Cerebellar cortex (tissue), 1 donor: ENCODE measurements at regions not wholly inside any gene's neighbourhood (a gene's known extent, or its start where the extent isn't known, plus 50 kb on each side); places are given as distances from the start of the nearest gene placed in this dataset.
"Not testable (repeated sequence)": the region's sequence is repeated elsewhere in the genome, so short reads cannot be mapped to it uniquely, and the experiment has no call there.

ENCODE experiments used
- DNase-seq: peaks from one replicate; pipeline ENCODE4 v3.0.0-alpha.2; 2015; ENCODE audit warnings: low spot score

DNA sequence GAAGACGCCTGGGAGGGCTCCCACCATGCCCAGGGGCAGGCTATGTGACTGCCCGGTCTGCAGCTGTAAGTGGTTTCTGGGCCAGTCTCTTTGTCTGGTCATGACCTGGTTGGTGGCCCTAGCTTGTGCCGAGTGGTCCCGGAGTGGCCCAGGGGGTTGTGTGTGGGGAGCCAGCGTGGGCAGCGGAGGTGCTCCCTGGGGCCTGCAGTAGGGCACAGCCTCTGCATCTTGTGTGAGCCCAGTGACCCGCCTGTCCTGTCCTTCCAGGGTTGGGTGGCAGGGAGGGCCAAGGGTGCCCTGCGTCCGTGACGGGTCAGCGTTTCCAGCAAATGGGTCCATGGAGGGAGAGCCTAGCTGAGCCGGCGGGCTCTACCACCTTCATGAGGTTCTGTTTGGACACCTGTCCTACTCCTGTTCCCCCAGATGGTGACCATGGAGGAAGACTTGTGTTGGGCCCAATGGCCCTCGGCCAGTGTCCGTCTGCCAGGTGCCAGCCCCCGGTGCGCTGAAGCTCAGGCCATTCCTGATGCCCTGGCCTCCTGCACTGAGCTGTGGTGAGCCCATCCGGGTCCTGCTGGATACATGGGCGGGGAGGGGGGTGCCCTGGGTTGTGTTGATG, 215.4 kb downstream of the SNRPN start:
- DNase-seq: no peak

DNA sequence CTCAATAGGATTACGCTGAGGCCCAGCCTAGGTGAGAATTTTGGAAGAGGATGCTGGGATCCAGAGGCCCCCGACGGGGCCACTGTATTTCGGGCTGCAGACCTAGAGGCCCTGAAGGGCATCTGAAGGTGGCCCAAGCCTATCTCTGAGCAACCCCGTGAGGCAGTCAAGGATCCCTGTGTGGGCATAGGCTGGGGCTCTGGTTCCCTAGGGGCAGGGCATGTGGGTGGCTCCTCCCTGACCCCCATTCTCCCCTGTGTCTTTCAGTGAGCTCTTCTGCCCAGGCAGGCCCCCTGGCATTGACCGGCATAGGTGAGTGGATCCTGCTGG, 216.0 kb downstream of the SNRPN start:
- no peak for DNase-seq

DNA sequence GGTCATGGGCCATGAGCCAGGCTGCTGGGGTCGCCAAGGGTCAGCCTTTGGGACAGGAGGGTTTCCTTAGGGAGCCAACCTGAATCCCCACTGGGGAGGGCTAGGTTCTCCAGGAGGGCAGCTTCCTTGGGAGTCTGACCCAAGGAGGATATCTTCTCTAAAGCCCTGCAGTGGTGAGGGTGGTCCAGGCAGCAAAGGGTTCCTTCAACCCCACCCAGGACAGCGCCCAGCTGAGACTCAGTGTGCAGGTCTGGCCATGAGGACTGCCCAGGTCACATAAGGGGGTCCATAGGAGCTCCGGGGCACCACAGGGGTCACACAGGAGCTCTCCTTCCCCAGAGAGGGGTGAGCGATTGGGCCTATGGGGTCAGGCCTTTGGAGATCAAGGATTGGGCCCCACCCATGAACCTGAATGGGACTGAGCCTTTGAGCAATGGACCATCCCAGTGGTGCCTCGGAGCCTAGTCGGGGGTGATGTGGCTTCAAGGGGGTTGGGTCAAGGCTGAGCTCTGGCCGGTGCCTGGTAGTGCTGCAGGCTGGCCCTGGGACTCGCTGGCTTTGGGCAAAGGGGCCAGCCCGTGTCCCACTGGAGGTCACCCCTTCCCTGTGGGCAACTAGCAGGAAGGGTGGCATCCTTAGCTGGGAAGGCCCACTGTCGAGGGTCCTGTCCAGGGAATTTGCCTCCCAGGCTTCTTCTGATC, 216.5 kb downstream of the SNRPN start:
- no peak for DNase-seq

DNA sequence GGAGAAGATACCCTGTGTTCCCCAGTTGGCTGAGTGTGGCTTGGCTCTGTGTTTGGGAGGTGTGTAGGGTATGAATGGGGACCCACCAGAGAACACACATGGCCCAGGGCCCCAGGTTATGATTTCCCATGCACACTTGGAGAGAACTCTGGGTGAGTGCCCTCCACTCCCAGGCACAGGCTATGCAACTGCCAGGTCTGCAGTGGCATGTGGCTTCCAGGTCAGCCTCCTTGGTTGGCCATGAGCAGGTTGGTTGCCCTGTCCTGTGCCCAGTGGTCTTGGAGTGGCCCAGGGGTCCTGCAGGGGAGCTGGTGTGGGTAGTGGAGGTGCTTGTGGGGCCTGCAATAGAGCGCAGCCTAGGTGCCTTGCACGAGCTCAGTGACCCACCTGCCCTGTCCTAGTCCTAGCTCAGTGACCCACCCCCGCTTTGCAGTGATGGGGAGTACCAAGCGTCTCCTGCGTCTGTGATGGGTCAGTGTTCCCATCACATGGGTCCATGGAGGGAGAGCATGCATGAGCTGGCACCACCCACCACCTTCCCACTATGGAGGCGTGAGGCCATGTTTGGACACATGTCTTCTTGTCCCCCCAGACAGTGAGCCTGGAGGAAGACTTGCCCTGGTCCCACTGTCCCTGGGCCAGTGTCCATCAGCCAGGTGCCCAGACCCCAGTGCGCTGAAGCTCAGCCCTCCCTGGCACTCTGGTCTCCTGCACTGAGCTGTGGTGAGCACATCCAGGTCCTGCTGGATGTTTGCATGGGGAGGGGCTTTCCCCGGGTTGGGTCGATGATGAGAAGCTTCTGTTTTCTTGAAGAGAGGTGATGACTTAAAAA, 217.3 kb downstream of the SNRPN start:
- no peak for DNase-seq

DNA sequence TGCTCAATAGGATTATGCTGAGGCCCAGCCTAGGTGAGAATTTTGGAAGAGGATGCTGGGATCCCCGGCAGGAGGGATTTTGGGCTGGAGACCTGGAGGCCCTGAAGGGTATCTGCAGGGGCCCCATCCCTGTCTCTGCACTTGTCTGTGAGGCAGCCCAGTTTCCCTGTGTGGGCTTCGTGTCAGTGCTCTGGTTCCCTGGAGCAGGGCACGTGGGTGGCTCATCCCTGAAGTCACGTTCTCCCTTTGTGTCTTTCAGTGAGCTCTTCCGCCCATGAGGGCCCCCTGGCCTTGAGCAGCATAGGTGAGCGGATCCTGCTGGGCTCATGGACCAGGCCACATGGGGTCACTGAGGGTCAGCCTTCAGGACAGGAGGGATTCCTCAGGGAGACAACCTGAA, 217.9 kb downstream of the SNRPN start:
- DNase-seq: no peak

DNA sequence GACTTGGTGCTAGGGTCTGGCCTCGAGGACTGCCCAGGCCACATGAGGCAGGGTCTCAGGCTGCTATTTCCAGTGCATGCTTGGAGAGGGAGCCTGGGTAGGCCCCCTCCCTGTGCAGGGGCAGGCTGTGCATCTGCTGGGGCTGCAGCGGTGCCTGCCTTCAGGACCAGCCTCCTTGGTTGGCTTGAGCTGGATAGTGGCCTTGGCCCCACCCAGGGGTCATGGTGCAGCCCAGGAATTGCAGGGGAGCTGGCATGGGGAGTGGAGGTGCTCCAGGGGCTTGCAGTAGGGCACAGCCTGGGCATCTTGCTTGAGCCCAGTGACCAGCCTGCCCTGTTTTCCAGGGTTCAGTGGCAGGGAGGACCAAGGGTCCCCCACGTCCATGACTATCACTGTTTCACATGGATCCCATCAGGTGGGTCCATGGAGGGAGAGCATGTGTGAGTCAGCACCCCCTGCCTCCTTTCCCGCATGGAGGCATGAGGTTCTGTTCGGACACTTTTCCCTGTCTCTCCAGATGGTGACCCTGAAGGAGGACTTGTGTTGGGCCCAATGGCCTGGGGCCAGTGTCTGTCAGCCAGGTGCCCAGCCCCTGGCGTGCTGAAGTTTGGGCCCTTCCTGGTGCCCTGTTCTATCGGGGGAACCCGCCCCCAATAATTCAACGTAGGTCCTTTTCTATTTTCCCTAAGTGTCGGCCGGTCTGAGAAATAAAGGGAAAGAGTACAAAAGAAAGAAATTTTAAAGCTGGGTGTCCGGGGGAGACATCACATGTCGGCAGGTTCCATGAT, 218.6 kb downstream of the SNRPN start:
- no peak for DNase-seq

DNA sequence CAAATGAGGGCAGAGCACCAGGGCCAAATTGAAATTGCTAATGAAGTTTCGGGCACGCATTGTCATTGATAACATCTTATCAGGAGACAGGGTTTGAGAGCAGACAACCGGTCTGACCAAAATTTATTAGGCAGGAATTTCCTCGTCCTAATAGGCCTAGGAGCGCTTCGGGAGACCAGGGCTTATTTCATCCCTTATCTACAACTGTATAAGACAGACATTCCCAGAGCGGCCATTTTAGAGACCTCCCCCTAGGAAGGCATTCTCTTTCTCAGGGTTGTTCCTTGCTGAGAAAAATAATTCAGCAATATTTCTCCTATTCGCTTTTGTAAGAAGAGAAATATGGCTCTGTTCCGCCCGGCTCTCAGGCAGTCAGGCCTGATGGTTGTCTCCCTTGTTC, 219.4 kb downstream of the SNRPN start:
- DNase-seq: not testable (repeated sequence)

DNA sequence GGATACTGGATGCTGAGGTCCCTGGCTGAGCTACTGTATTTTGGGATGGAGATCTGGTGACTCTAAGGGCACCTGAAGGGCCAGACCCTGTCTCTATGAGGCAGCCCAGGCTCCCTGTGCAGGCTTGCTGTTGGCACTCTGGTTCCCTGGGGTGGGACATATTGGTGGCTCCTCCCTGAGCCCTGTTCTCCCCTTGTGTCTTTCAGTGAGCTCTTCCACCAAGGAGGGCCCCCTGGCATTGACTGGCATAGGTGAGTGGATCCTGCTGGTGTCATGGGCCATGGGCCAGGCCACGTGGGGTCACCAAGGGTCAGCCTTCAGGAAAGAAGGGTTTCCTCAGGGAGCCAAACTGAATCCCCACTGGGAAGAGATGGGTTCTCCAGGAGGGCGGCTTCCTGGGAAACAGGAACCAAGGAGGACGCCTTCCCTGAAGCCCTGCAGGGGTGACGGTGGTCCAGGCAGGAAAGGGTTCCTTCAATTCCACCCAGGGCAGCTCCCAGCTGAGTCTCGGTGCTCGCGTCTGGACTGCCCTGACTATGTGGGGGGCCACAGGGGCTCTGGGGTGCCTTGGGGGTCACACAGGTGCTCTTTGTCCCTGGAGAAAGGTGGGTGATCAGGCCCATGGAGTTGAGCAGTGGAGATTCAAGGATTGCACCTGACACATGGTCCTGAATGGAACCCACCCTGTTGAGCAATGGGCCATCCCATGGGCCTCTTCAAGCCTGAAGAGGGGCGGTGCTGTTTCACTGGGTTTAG, 220.4 kb downstream of the SNRPN start:
- no peak for DNase-seq

DNA sequence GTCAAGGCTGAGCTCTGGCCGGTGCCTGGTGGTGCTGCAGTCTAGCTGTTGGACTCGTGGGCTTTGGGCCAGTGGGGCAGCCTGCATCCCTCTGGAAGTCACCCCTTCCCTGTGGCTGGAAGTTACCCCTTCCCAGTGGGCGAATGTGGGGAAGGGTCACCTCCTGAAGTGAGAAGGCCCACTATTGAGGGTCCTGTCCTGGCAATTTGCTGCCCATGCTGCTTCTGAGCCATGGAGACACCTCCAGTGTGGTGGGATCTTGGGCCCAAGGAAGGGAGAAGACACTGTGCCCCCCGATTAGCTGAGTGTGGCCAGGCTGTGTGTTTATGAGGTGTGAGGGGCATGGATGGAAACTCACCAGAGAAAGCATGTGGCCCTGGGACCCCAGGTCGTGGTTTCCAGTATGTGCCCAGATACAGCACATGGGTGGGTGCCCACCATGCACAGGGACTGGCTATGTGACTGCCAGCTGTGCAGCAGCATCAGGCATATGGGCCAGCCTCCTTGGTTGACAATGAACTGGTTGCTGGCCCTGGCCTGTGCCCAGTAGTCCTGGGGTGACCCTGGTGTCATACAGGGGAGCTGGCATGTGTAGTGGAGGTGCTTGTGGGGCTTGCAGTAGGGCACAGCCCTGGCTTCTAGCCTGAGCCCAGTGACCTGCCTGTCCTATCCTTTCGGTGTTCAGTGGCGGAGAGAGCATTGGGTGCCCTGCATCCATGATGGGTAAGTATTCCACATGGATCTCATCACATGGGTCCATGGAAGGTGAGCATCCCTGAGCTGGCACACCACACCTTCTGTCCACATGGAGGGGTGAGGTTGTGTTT, 221.2 kb downstream of the SNRPN start:
- DNase-seq: no peak

DNA sequence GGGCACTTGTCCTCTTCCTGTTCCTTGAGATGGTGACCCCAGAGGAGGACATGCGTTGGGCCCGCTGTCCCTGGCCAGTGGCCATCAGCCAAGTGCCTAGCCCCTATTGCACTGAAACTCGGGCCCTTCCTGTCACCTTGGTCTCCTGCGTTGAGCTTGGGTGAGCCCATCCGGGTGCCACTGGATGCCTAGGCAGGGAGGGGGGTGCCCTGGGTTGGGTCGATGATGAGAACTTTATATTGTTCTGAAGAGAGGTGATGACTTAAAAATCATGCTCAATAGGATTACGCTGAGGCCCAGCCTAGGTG, 221.8 kb downstream of the SNRPN start:
- no peak for DNase-seq

DNA sequence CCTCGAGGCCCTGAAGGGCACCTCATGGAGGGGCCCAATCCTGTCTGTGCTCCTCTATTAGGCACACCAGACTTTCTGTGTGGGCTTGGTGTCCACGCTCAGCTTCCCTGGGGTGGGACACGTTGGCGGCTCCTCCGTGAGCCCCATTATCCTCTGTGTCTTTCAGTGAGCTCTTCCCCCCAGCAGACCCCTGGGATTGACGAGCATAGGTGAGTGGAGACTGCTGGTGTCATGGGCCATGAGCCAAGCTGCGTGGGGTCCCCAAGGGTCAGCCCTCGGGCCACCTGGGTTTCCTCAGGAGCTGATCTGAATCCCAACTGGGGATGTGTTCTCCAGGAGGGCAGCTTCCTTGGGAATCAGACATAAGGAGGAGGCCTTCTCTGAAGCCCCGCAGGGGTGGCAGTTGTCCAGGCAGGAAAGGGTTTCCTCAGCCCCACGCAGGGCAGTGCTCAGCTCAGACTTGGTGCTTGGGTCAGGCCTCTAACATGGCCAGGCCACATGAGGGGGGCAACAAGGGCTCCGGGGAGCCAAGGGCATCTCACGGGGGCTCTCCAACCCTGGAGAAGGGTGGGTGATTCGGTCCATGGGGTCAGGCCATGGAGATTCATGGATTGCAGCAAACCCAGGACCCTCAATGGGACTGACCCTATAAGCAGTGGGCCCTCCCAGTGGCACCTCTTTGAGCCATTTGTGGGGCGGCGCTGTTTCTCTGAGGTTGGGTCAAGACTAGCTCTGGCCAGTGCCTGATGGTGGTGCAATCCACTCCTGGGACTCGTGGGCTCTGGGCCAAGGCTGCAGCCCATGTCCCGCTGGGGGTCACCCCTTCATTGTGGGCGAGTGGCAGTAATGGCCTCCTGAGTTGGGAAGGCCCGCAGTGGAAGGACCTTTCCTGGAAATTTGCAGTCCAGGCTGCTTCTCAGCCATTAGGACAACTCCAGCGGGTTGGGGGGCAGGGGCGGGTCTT, 222.5 kb downstream of the SNRPN start:
- no peak for DNase-seq

DNA sequence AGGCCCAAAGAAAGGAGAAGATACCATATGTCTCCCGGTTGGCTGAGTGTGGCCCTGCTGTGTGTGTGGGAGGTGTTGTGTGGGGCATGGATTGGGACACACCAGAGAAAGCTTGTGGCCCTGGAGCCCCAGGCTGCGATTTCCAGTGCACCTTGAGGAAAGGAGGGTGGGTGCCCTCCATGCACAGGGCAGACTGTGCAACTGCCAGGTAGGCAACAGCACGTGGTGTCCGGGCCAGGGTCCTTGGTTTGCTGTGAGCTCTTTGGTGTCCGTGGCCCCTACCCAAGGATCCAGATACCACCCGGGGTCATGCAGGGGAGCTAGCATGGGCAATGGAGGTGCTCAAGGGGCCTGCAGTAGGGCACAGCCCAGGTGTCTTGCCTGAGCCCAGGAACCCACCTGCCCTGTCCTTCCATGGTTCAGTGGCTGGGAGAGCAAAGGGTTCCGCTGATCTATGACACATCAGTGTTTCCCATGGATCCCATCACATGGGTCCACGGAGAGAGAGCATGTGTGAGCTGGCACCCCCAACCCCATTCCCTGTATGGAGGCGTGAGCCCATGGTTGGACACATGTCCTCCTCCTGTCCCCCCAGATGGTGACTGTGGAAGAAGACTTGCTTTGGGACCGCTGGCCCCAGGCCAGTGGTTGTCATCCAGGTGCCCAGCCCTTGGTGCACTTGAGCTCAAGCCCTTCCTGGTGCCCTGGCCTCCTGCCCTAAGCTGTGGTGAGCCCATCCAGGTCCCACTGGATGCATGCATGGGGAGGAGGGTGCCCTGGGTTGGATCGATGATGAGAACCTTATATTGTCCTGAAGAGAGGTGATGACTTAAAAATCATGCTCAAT, 223.4 kb downstream of the SNRPN start:
- no peak for DNase-seq

DNA sequence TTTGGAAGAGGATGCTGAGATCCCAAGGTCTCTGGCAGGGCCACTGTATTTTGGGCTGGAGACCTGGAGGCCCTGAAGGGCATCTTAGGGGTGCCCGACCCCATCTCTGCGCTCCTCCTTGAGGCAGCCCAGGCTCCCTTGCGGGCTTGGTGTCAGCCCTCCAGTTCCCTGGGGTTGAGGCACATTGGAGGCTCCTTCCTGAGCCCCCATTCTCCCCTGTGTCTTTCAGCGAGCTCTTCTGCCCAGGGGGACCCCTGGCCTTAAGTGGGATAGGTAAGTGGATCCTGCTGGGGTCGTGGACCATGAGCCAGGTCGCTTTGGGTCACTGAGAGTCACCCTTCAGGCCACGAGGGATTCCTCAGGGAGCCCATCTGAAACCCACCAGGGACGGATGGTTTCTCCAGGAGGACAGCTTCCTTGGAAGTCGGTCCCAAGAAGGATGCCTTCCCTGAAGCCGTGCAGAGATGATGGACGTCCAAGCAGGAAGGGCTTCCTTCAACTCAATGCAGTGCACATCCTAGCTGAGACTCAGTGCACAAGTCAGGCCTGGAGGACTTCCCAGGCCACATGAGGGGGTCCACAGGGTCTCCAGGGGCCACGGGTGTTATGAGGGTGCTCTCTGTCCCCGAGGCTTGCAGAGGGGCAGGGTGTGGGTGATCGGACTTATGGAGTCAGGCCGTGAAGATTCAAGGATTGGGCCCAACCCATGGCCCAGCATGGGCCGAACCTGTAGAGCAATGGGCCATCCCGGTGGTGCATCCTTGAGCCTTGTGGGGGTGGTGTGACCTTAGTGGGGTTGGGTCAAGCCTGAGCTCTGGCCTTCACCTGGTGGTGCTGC, 224.3 kb downstream of the SNRPN start:
- no peak for DNase-seq

DNA sequence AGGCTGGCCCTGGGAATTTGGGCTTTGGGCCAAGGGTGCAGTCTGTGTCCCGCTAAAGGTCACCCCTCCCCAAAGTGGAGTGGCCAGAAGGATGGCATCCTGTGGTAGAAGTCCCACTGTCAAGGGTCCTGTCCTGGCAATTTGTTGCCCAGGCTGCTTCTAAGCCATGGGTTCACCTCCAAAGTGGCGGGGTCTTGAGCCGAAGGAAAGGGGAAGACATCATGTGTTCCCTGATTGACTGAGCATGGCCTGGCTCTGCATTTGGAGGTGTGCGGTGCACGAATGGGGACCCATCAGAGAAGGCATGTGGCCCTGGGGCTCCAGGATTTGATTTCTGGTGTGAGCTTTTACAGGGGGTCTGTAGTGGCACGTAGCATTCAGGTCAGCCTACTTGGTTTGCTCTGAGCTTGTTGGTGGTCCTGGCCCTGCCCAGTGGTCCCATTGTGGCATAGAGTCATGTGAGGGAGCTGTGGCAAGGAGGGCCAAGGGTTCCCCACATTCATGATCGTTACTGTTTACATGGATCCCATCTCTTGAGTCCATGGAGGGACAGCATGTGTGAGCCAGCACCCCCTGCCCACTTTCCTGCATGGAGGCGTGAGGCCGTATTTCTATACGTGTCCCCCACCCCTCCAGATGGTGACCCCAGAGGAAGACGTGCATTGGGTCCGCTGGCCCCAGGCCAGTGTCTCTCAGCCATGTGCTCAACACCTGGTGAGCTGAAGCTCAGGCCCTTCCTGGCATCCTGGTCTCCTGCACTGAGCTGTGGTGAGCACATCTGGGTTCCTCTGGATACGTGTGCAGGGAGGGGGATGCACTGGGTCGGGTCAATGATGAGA, 225.1 kb downstream of the SNRPN start:
- no peak for DNase-seq

DNA sequence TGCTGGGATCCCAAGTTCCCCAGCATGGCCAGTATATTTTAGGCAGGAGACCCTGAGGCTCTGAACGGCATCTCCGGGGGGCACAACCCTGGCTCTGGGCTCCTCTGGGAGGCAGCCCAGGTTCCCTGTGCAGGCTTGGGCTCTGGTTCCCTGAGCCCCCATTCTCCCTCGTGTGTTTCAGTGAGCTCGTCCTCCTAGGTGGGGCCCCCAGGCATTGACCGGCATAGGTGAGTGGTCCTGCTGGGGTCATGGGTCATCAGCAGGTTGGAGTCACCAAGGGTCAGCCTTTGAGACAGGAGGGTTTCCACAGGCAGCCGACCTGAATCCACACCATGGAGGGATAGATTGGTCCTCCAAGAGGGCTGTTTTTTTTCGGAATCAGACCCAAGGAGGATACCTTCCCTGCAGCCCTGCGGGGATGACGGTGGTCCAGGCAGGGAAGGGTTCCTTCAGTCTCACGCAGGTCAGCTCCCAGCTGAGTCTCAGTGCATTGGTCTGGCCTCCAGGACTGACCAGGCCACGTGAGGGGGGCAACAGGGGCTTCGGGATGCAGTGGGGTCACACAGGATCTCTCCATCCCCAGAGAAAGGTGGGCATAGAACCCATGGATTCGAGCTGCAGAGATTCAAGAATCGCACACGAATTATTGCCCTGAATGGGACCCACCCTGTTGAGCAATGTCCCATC, 226.0 kb downstream of the SNRPN start:
- DNase-seq: no peak

DNA sequence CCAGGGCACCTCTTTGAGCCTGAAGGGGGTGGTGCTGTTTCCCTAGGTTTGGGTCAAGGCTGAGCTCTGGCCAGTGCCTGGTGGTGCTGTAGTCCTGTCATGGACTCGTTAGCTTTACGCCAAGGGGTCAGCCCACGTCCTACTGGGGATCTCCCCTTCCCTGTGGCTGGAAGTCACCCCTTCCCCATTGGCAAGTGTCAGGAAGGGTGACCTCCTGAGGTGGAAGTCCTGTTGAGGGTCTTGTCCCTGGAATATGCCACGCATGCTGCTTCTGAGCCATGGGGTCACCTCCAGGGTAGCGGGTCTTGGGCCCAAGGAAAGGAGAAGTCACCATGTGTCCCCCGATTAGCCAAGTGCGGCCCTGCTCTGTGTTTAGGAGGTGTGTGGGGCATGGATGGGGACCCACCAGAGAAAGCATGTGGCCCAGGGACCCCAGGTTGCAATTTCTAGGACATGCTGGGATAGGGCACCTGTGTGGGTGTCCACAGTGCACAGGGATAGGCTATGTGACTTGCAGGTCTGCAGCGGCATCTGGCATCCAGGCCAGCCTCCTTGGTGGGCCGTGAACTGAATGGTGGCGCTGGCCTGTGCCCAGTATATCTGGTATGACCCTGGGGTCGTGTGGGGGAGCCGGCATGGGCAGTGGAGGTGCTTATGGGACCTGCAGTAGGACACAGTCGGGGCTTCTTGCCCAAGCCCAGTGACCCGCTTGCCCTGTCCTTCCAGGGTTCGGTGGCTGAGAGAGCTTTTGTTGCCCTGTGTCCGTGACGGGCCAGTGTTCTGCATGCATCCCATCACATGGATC, 226.7 kb downstream of the SNRPN start:
- no peak for DNase-seq
